SK-N-MC (cell line): ENCODE measurements at regions not wholly inside any gene's neighbourhood (a gene's known extent, or its start where the extent isn't known, plus 50 kb on each side); places are given as distances from the start of the nearest gene placed in this dataset.

Source experiments
- EZH2 ChIP-seq: fragments of 200-600 bp; sonication (generic); IDR thresholded peaks from one replicate; pipeline ENCODE4 v1.6.1; 2017; ENCODE audit warnings: antibody characterized with exemption
- FOXP2 ChIP-seq: optimal IDR thresholded peaks from 2 replicates; pipeline ENCODE3; 2011; ENCODE audit warnings: mild to moderate bottlenecking, moderate library complexity; ENCODE audit not compliant: insufficient read depth; ENCODE audit errors: extremely low read length, control extremely low read depth
- POLR2AphosphoS5 ChIP-seq: IDR thresholded peaks from 2 replicates; pipeline ENCODE4 v1.6.1; 2012; ENCODE audit warnings: mild to moderate bottlenecking, low read depth, low read length, borderline replicate concordance

- TF ChIP-seq EZH2 (no peak), POLR2AphosphoS5 (no peak), FOXP2 (no peak)
Observed at GRCh38 chr9:79447308-79447605, 124.5 kb upstream of the TLE4 start.
